WI38 (cell line): ENCODE measurements at regions not wholly inside any gene's neighbourhood (a gene's known extent, or its start where the extent isn't known, plus 50 kb on each side); places are given as distances from the start of the nearest gene placed in this dataset.
"Not testable (repeated sequence)": the region's sequence is repeated elsewhere in the genome, so short reads cannot be mapped to it uniquely, and the experiment has no call there.

ENCODE experiments used
- H3K4me3 ChIP-seq: 2 replicates; pipeline ENCODE4 v1.5.1; 2011; ENCODE audit warnings: low read depth, mild to moderate bottlenecking, control low read depth, low read length
- CTCF ChIP-seq: IDR thresholded peaks from 2 replicates; pipeline ENCODE4 v1.5.1; 2012; ENCODE audit warnings: low read depth, mild to moderate bottlenecking, control low read depth, low read length

DNA sequence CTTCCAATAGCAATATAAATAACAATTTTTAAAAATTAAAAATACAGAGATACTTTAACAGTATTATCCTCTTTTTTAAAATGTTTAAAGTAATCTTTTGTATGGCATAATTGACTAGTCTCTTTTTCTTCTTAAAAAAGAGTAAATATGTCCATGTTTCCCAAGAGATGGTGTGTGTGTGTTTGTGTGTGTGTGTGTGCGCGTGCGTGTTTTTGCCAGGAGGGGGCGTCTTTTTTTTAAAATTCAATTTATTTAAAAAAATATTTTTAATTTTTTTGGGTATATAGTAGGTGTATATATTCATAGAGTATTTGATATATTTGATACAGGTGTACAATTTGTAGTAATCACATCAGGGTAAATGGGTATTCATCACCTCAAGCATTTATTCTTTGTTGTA lies 1073.7 kb downstream of the PCDH7 start:
- TF ChIP-seq CTCF = no peak
- no peak overlapping the region for H3K4me3 ChIP-seq

- H3K4me3 ChIP-seq = not testable (repeated sequence)
Measured at GRCh38 chr4:31797052-31797451, 1076.9 kb downstream of the PCDH7 start.

DNA sequence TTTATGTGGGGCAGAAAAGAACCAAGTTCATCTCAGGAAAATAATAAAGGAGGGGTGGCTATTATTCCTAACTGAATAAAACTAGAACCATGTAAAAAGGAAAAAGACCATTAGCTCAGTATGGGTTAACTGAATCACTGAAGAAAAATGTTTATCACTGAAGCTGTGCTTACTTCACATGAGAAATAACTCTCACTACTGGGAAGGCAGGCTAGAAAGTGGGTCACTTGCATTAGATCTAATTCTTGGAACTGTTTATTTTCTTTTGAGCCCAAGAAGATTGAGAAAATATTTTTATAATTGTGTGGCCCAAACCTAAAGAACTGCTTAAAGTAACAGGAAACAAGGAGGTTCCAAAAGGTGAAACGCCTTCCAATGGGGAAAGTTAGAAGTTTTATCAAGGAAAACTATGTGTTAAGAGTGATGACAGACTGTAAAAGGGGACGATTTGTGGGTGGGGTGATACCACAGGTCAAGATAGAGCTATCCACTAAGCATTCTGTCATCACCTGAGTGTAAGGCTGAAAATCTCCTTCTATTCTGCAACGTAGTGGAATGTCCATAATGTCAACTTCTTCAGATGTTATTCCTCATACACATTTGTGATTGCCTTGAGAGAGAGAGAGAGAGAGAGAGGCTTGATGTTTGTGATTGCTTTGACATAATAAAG lies 1083.5 kb downstream of the PCDH7 start:
- no peak overlapping the region for H3K4me3 ChIP-seq
- TF ChIP-seq CTCF = no peak

GRCh38 chr4:31807036-31807435 lies 1086.9 kb downstream of the PCDH7 start:
- no peak for TF ChIP-seq CTCF
- H3K4me3 ChIP-seq = no peak overlapping the region

DNA sequence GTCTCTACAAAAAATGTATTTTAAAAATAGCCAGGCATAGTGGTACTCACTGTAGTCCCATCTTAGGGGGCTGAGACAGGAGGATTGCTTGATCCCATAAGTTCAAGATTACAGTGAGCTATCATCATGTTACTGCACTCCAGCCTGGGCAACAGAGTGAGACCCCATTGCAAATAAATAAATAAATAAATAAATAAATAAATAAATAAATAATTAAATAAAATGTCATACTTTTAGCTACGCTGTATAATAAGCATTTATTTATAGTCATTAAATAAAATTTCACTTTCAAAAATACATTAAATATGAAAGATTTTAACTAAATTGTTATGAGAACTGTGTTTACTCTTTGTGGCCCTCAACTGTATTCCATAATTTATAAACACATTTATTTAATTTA lies 1124.2 kb downstream of the PCDH7 start:
- no peak for TF ChIP-seq CTCF
- H3K4me3 ChIP-seq = no peak overlapping the region

DNA sequence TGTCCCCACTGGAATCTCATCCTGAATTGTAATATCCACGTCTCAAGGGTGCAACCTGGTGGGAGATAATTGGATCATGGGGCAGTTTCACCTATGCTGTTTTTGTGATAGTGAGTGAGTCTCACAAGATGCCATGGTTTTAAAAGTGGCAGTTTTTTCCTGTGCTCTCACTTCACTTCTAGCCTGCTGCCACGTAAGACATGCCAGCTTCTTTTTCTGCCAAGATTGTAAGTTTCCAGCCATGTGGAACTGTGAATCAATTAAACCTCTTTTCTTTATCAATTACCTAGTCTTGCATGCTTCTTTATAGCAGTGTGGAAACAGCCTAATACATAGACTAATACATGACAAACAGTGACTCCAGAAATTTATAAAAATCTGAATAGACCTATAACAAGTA lies 1131.8 kb downstream of the PCDH7 start:
- no peak for TF ChIP-seq CTCF

DNA sequence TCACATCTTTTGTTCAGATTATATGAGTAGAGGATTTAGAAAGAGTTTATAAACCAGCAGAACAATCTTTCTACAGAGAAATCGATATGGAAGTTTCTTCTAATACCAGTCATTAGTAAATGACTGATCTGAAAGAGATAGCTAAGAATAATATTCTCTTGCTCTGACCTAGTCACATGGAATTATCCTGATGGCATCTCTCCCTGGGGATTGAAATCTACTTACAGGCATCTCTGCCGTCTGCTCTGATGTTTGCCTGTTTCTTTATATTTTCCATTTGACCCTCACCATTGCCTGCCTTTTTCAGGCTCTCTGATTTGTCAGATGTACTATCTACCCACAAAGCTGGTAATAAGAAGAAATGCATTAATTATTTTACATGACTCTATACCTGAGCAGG lies 1157.3 kb downstream of the PCDH7 start:
- no peak overlapping the region for H3K4me3 ChIP-seq

More for the DNA sequence above, 1131.8 kb downstream of the PCDH7 start:
- no peak overlapping the region for H3K4me3 ChIP-seq

DNA sequence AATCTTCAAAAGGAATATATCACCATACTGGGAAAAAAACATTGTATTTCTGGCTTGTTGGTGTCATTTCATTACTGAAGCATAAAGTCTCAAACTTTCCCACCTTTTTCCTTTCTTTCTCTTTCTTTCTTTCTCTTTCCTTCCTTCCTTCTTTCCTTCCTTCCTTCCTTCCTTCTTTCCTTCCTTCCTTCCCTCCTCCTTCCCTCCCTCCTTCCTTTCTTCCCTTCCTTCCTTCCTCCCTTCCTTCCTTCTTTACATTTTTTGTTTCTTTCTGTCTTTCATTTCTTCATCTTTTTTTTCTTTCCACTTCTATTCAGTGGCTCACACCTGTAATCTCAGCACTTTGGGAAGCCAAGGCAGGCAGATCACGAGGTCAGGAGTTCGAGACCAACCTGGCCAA lies 1160.7 kb downstream of the PCDH7 start:
- H3K4me3 ChIP-seq = not testable (repeated sequence)

More for the DNA sequence above, 1157.3 kb downstream of the PCDH7 start:
- TF ChIP-seq CTCF = no peak
